NCI-H2029 treated with DMSO at 0.1 percent for 48 hours (cell line): ENCODE measurements at regions not wholly inside any gene's neighbourhood (a gene's known extent, or its start where the extent isn't known, plus 50 kb on each side); places are given as distances from the start of the nearest gene placed in this dataset.

Source experiments
- DNase-seq: peaks from one replicate; lab custom pipeline; 2025; lab: John Stamatoyannopoulos, UW

GRCh38 chr2:134144651-134145050 lies 109.2 kb upstream of the MGAT5 start:
- DNase-seq: no peak

- DNase-seq: no peak
These were observed 108.4 kb upstream of the MGAT5 start for GRCh38 chr2:134145519-134145918.

- no peak for DNase-seq
These were observed 107.7 kb upstream of the MGAT5 start for GRCh38 chr2:134146161-134146560.

- no peak for DNase-seq
These were observed 107.3 kb upstream of the MGAT5 start for GRCh38 chr2:134146620-134147019.

- DNase-seq: no peak
These were observed 105.7 kb upstream of the MGAT5 start for GRCh38 chr2:134148172-134148571.

GRCh38 chr2:134148843-134149472 lies 104.9 kb upstream of the MGAT5 start:
- DNase-seq: no peak

GRCh38 chr2:134149904-134150303 lies 104.0 kb upstream of the MGAT5 start:
- DNase-seq: no peak

GRCh38 chr2:134150760-134151159 lies 103.1 kb upstream of the MGAT5 start:
- DNase-seq: no peak

- no peak for DNase-seq
These were observed 101.5 kb upstream of the MGAT5 start for GRCh38 chr2:134152045-134153010.

GRCh38 chr2:134153294-134153880 lies 100.5 kb upstream of the MGAT5 start:
- no peak for DNase-seq

- no peak for DNase-seq
These were observed 99.6 kb upstream of the MGAT5 start for GRCh38 chr2:134154246-134154645.

- no peak for DNase-seq
These were observed 98.7 kb upstream of the MGAT5 start for GRCh38 chr2:134155134-134155533.

- DNase-seq: no peak
These were observed 95.6 kb upstream of the MGAT5 start for GRCh38 chr2:134158295-134158694.

GRCh38 chr2:134161170-134161547 lies 92.7 kb upstream of the MGAT5 start:
- no peak for DNase-seq

GRCh38 chr2:134163336-134163735 lies 90.5 kb upstream of the MGAT5 start:
- DNase-seq: no peak

GRCh38 chr2:134164306-134164705 lies 89.6 kb upstream of the MGAT5 start:
- DNase-seq: no peak

- no peak for DNase-seq
These were observed 86.9 kb upstream of the MGAT5 start for GRCh38 chr2:134167015-134167414.

- DNase-seq: no peak
These were observed 84.1 kb upstream of the MGAT5 start for GRCh38 chr2:134169788-134170187.

- no peak for DNase-seq
These were observed 83.6 kb upstream of the MGAT5 start for GRCh38 chr2:134170294-134170693.

GRCh38 chr2:134170700-134171099 lies 83.2 kb upstream of the MGAT5 start:
- DNase-seq: no peak

GRCh38 chr2:134173338-134174016 lies 80.4 kb upstream of the MGAT5 start:
- peak; percentile 71 for DNase-seq

- no peak for DNase-seq
These were observed 79.2 kb upstream of the MGAT5 start for GRCh38 chr2:134174711-134175110.
